Spleen (tissue), 7 donors: ENCODE measurements at regions not wholly inside any gene's neighbourhood (a gene's known extent, or its start where the extent isn't known, plus 50 kb on each side); places are given as distances from the start of the nearest gene placed in this dataset.

Source experiments
- CTCF ChIP-seq, 11 experiments: fragments of 200-600 bp in 7 of 11; fragments of 450-650 bp in 4 of 11; sonication (generic) in 4 of 11; IDR thresholded peaks in 8 of 11; conservative IDR thresholded peaks in 3 of 11; 1 replicate in 7 of 11; 2 replicates in 4 of 11; pipeline versions ENCODE4 v1.4.0 to v1.8.0; 2016 to 2021; ENCODE audit warnings: antibody characterized with exemption in 11 of 11, inconsistent platforms in 4 of 11, mild to moderate bottlenecking in 1 of 11
- POLR2A ChIP-seq, 3 donors: fragments of 450-650 bp; IDR thresholded peaks; one replicate each; pipeline ENCODE4 v1.5.1; 2017; ENCODE audit warnings: antibody characterized with exemption in 3 of 3, mild to moderate bottlenecking in 1 of 3
- donor health status: DM: no; HTN: no; CAD: no; lungs with moderate emphysema.
- donor health status: DM: no; HTN: no; CAD: no.
- donor health status: DM: no; HTN: no; CAD: no.

- TF ChIP-seq POLR2A (IDR thresholded peaks at IDR 0.05) (no peak), CTCF (IDR thresholded peaks at IDR 0.05 in 8 of 11, conservative IDR thresholded peaks at IDR 0.05 in 3 of 11) (no peak)
Measured at GRCh38 chr3:132963786-132964185, 74.4 kb upstream of the TMEM108 start.
